ENCODE measurements at regions not wholly inside any gene's neighbourhood (a gene's known extent, or its start where the extent isn't known, plus 50 kb on each side); places are given as distances from the start of the nearest gene placed in this dataset.

DNA sequence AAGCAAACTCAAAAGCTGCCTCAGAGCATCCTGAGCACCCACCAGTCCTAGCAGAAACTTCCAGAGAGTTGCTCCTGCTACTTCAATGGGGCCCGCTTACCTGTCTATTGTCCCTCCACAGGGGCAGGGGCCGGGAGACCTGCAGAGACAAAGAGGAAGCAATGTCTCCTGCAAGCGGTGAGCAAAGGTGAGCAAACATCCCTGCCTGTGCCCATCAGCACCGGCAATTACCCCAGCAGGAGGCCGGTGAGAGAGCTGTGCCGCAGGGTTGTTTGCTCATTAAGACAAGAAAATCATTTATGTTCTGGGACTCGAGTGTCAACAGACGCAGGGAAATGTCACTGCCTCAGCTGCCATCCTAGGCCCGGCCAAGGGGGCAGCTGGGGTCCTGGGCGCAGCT, 53.8 kb upstream of the TARDBP start:
- TF ChIP-seq, protein P1, sequence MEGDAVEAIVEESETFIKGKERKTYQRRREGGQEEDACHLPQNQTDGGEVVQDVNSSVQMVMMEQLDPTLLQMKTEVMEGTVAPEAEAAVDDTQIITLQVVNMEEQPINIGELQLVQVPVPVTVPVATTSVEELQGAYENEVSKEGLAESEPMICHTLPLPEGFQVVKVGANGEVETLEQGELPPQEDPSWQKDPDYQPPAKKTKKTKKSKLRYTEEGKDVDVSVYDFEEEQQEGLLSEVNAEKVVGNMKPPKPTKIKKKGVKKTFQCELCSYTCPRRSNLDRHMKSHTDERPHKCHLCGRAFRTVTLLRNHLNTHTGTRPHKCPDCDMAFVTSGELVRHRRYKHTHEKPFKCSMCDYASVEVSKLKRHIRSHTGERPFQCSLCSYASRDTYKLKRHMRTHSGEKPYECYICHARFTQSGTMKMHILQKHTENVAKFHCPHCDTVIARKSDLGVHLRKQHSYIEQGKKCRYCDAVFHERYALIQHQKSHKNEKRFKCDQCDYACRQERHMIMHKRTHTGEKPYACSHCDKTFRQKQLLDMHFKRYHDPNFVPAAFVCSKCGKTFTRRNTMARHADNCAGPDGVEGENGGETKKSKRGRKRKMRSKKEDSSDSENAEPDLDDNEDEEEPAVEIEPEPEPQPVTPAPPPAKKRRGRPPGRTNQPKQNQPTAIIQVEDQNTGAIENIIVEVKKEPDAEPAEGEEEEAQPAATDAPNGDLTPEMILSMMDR (IDR thresholded peaks at IDR 0.05; ENCODE audit: extremely low read depth in 1 of 2, insufficient read depth in 1 of 2, low read depth in 1 of 2, low read length in 2 of 2): no peak
- TF ChIP-seq POLR2A (IDR thresholded peaks at IDR 0.05; ENCODE audit: low read depth, low read length) (no peak), POLR2AphosphoS5 (IDR thresholded peaks at IDR 0.05; ENCODE audit: insufficient read depth, low read depth, low read length) (no peak), JUN (IDR thresholded peaks at IDR 0.05; ENCODE audit: borderline replicate concordance, insufficient read depth, insufficient read length, low read depth) (no peak), GATA2 (IDR thresholded peaks at IDR 0.05; ENCODE audit: insufficient read depth, insufficient read length, low read depth, low read length) (no peak), EZH2 (IDR thresholded peaks at IDR 0.05; ENCODE audit: borderline replicate concordance, low read depth, low read length, severe bottlenecking) (no peak)
